ENCODE measurements at regions not wholly inside any gene's neighbourhood (a gene's known extent, or its start where the extent isn't known, plus 50 kb on each side); places are given as distances from the start of the nearest gene placed in this dataset.

- Histone ChIP-seq H3K27me3 (ENCODE audit: control insufficient read depth in 4 of 4, insufficient read depth in 4 of 4, low read length in 3 of 4) (no peaks in the 10 kb centered on the region), H3K9me3 (ENCODE audit: control insufficient read depth in 4 of 4, low read length in 3 of 4) (no peaks in the 10 kb centered on the region), H3K4me3 (ENCODE audit: low read depth in 1 of 3, low read length in 3 of 3) (no peak overlapping the region), H3K4me1 (ENCODE audit: control insufficient read depth in 4 of 4, insufficient read depth in 4 of 4, low read length in 3 of 4) (no peaks in the 10 kb centered on the region), H3K36me3 (ENCODE audit: control insufficient read depth in 4 of 4, insufficient read depth in 3 of 4, low read depth in 1 of 4, low read length in 3 of 4) (no peaks in the 10 kb centered on the region), H3K9ac (ENCODE audit: low read depth in 1 of 2, low read length in 2 of 2) (no peak overlapping the region), H3K27ac (ENCODE audit: low read depth in 1 of 2, low read length in 2 of 2) (no peak overlapping the region)
- no peak for TF ChIP-seq ATF3 (IDR thresholded peaks at IDR 0.05)
- TF ChIP-seq NR2F2 (IDR thresholded peaks at IDR 0.05): no peak
- no peak for TF ChIP-seq REST (IDR thresholded peaks at IDR 0.05)
- TF ChIP-seq FOXA1 (IDR thresholded peaks at IDR 0.05): no peak
- TF ChIP-seq TAF1 (conservative IDR thresholded peaks at IDR 0.05): no peak
- no peak for TF ChIP-seq HNF4A (conservative IDR thresholded peaks at IDR 0.05)
- no peak for TF ChIP-seq YY1 (IDR thresholded peaks at IDR 0.05)
- no peak for TF ChIP-seq JUND (IDR thresholded peaks at IDR 0.05)
- no peak for DNase-seq (ENCODE audit: low spot score)
- WGBS: 97% methylated on average over 3 of the region's 3 CpGs
Observed at GRCh38 chr15:99878835-99879234, 145.6 kb upstream of the LYSMD4 start.

- H3K4me1 ChIP-seq (ENCODE audit: control insufficient read depth in 4 of 4, insufficient read depth in 4 of 4, low read length in 3 of 4): no peaks in the 10 kb centered on the region
- 82% methylated on average over 2 of the region's 2 CpGs for WGBS
Observed at GRCh38 chr15:99873451-99873850, 140.2 kb upstream of the LYSMD4 start.

More at GRCh38 chr15:99873451-99873850, 140.2 kb upstream of the LYSMD4 start:
- H3K9me3 ChIP-seq (ENCODE audit: control insufficient read depth in 4 of 4, low read length in 3 of 4): no peaks in the 10 kb centered on the region
- H3K27me3 ChIP-seq (ENCODE audit: control insufficient read depth in 4 of 4, insufficient read depth in 4 of 4, low read length in 3 of 4): no peaks in the 10 kb centered on the region
- no peak overlapping the region for H3K4me3 ChIP-seq (ENCODE audit: low read depth in 1 of 3, low read length in 3 of 3)
- no peaks in the 10 kb centered on the region for H3K36me3 ChIP-seq (ENCODE audit: control insufficient read depth in 4 of 4, insufficient read depth in 3 of 4, low read depth in 1 of 4, low read length in 3 of 4)
- H3K9ac ChIP-seq (ENCODE audit: low read depth in 1 of 2, low read length in 2 of 2): no peak overlapping the region
- TF ChIP-seq MAX (IDR thresholded peaks at IDR 0.05): no peak
- no peak for TF ChIP-seq SP1 (IDR thresholded peaks at IDR 0.05)
- TF ChIP-seq YY1 (IDR thresholded peaks at IDR 0.05): no peak
- no peak for TF ChIP-seq RXRA (IDR thresholded peaks at IDR 0.05)
- no peak for TF ChIP-seq NR2F2 (IDR thresholded peaks at IDR 0.05)
- no peak for TF ChIP-seq HNF4A (conservative IDR thresholded peaks at IDR 0.05)
- TF ChIP-seq ATF3 (IDR thresholded peaks at IDR 0.05): no peak
- TF ChIP-seq EGR1 (IDR thresholded peaks at IDR 0.05; ENCODE audit: low read depth in 2 of 2): no peak
- no peak for TF ChIP-seq JUND (IDR thresholded peaks at IDR 0.05)
- no peak for TF ChIP-seq RAD21 (IDR thresholded peaks at IDR 0.05)
- TF ChIP-seq FOXA2 (IDR thresholded peaks at IDR 0.05): no peak
- TF ChIP-seq HNF4G (IDR thresholded peaks at IDR 0.05): no peak
- TF ChIP-seq TAF1 (conservative IDR thresholded peaks at IDR 0.05): no peak
- no peak for TF ChIP-seq GABPA (IDR thresholded peaks at IDR 0.05 in 1 of 2, conservative IDR thresholded peaks at IDR 0.05 in 1 of 2)
- no peak for TF ChIP-seq REST (IDR thresholded peaks at IDR 0.05)
- no peak for TF ChIP-seq CTCF (IDR thresholded peaks at IDR 0.05; ENCODE audit: low read depth, low read length, missing input control)
- no peak for TF ChIP-seq ZBTB33 (IDR thresholded peaks at IDR 0.05)
- TF ChIP-seq FOXA1 (IDR thresholded peaks at IDR 0.05): no peak
- no peak for DNase-seq (ENCODE audit: low spot score)
- H3K27ac ChIP-seq (ENCODE audit: low read depth in 1 of 2, low read length in 2 of 2): no peak overlapping the region

All from liver (tissue), 8 donors.